HG03460 (cell line): ENCODE measurements at regions not wholly inside any gene's neighbourhood (a gene's known extent, or its start where the extent isn't known, plus 50 kb on each side); places are given as distances from the start of the nearest gene placed in this dataset.

ENCODE experiments used
- ATAC-seq: cut with Tn5 transposase; IDR thresholded peaks from one replicate; pipeline ENCODE4 v1.9.1; 2021; ENCODE audit not compliant: unreplicated experiment

- no peak for ATAC-seq
These were observed 810.0 kb downstream of the BRD1 start for GRCh38 chr22:49017482-49018329.

- ATAC-seq: no peak
These were observed 810.7 kb downstream of the BRD1 start for GRCh38 chr22:49016909-49017481.

DNA sequence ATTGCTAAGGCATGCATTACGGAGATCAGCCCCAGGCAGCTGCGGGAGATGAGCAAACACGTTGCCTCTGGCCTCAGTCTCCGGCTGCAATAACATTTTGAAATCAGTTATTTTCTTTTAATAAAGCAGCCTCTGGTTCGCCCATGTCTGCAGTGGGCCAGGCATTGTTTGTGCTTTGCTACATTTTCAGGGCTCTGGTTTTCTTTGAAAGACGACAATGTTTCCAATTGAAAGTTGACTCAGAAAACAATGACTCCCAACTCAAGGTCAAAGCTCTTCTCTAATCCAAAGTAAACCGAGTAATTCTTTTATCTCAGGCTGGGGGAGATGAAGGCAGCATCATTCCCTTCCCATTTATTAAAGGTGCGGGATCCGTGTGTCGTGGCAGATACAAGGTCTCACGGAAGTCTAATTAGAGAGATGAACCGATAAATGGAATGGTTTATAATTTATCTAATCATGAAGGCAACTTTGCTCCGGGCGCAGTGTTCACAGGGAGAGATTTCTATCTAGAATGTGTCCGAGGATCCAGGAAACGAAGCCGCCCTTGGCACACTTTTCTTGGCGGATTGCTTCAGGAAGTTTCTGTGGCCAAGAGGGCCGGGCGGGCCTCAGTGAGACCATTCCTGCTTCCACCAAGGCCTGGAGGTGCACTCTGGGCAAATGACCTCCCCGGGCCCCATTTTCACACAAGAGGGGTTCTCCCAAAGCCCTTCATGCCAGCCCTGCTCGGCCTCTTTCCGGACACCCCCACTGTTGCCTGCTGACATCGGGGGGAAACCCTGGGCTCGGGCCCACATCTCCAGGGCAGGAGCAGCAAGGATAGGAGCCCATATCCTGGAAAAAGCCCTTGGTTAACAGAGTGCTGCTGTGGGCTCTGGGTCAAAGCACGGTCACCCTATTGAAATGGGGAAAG, 811.4 kb downstream of the BRD1 start:
- ATAC-seq: no peak

DNA sequence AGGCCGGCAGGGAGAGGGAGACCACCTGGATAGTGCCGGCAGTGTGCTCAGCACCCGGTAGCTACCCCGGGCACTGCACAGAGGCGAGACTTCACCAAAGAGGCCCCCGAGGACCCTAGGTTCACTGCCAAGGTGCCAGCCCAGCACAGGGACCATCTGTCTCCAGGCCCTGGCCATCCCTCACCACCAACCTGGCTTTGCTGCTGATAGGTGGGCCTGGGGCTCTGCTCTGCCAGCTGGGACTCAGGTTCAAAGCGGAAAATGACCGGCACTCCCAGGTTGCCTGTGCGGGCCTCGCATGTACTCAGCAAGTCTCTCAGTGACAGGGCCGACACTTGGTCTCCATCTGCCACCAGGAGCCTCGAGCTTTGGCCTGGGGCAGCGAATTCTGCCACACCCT, 812.2 kb downstream of the BRD1 start:
- ATAC-seq: no peak

GRCh38 chr22:49014227-49015201, 813.2 kb downstream of the BRD1 start:
- no peak for ATAC-seq

DNA sequence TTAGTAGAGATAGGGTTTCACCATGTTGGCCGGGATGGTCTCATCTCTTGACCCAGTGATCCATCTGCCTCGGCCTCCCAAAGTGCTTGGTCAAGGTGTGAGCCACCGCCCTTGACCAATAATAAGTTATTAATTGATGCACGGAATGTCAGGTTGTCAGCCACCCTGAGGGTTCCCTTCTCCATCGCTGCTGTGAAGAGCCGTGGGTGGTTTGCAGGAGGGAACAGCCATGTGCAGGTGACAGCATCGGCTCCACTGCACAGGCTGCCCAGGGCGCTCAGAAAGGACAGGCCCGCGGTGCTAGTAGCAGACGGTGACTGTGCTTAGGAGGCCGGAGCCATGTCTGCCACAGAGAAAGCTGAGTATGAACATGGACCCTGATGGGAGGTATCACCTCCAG, 814.0 kb downstream of the BRD1 start:
- no peak for ATAC-seq

DNA sequence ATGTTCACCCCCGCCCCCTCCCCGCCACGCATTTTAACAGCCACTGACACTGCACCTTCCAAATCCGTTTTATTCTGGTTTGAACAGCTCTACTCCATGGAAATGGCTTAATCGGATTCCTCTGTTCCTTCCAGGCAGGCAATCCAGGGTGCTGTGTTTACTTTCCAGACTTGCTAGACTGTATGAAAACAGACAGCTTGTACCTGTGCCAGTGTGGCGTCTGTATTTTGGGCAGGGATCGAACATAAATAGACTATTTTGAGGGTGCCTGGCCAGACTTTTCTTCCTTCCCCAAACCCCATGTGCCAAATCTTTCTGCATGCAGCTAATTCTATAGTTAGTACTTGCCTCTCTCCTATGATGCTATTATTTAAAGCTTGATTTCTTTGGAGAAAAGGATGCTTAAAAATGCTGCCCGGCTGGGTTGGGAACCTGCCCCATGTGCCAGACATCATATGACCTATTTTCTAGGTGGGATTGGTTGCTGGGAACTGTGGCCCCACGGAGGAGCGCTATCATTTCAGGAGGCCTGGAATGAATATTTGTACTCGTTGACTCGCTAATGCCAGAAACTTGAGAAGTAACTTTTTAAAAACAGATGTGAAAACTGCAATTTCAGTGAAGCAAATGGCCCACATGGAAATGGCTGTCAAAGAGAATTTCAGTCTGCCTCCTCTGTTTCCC, 814.8 kb downstream of the BRD1 start:
- ATAC-seq: no peak

- ATAC-seq: no peak
These were observed 815.7 kb downstream of the BRD1 start for GRCh38 chr22:49011769-49012648.

DNA sequence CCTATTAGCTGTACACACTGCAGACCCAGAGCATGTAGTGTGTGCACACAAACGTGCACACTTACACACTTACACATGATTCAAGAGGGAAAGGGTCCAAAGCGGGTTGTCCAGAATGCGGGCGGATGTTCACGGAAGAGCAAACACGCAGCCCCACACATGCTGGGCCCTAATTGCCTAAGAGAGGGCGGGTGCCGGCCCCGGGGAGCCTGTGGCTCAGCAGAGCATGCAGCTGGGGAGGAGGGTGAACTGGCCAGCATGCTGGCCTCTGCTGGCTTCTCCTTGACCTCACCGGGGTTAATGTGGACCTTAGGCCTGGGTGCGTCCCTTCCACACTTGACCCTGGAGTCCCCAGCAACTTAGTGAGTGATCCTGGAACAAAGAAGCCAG, 816.3 kb downstream of the BRD1 start:
- no peak for ATAC-seq

GRCh38 chr22:49010901-49011300, 816.8 kb downstream of the BRD1 start:
- no peak for ATAC-seq

GRCh38 chr22:49010070-49010863, 817.4 kb downstream of the BRD1 start:
- ATAC-seq: no peak

- no peak for ATAC-seq
These were observed 818.2 kb downstream of the BRD1 start for GRCh38 chr22:49009359-49010063.

- ATAC-seq: no peak
These were observed 818.9 kb downstream of the BRD1 start for GRCh38 chr22:49008682-49009235.

DNA sequence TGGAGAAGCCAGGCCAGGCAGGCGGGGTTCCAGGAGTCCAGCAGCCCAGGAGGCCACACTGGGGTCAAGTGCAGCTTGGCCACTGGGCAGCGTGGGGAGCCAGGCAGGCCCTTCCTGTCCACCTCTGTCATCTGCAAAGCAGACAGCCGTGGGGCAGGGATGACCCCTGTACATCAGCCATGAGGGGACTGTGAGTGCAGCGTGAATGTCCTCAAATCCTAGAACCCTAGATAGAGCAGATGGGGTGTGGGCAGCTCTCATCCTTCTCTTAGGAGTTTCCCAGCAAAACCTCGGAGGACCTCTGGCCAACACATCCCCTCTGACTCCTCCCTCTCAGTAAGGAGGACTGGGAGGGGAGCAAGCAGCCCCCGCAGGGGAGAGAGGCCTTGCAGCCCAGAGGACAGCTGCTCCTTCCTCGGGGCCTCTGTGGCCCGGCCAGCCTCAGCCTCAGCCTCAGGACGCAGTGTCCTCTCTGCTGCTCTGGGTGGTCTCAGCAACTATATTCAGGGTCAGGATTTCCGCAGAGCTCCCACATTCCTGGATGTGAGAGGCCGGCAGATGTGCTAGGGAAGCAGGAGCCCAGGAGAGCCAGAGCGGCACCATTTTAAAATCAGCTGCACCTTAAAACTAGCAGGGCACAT, 820.5 kb downstream of the BRD1 start:
- ATAC-seq: no peak

DNA sequence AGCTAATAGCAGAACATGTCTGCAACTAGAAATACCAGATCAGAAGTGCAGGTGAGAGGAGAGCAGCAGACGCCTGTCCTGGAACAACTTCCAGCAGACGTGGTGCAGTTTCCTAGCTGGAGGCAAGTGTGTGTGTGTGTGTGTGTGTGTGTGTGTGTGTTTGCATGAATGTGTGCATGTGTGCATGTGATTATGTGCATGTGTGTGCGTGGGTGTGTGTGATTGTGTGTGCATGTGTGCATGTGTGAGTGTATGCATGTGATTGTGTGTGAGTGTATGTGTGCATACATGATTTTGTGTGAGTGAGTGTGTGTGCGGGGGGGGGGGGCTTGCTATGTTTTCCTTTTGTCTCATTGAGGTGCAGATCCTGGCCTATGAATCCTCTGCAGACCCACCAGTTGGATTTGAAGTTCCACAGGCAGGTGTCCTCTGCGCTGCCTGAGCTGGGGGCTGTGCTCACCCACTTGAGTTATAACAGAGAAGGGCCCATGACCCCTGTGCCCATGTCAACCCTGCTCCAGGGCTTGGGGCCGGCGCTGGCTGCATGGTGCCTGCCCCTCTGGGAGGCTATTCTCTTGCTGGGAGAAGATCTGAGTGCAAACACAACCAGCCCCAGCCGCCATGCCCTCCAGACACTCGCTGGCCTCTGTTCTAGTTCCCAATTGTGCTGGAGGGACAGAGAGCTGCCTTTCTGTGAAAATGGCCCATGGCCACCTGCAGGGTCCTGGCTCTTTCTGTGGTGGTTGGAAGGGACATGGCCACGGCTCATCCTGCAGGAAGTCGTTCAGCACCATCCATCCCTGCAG, 821.3 kb downstream of the BRD1 start:
- ATAC-seq: no peak

GRCh38 chr22:49005557-49005956, 822.1 kb downstream of the BRD1 start:
- no peak for ATAC-seq
